Esophagus muscularis mucosa (tissue), 4 donors: ENCODE measurements at regions not wholly inside any gene's neighbourhood (a gene's known extent, or its start where the extent isn't known, plus 50 kb on each side); places are given as distances from the start of the nearest gene placed in this dataset.

Experiments
- DNase-seq: peaks from one replicate; pipeline ENCODE4 v3.0.0-alpha.2; 2017; ENCODE audit errors: extremely low spot score
- H3K27ac ChIP-seq, 4 donors: fragments of 200-600 bp; sonication (generic); replicated peaks in 1 of 4; 1 replicate in 3 of 4; 2 replicates in 1 of 4; pipeline ENCODE4 v1.5.1; 2016 to 2019; ENCODE audit warnings: mild to moderate bottlenecking in 1 of 4
- H3K27me3 ChIP-seq, 4 donors: fragments of 200-600 bp; sonication (generic); one replicate each; pipeline versions ENCODE4 v1.5.1 to v1.6.0; 2016 to 2019
- H3K36me3 ChIP-seq, 4 donors: fragments of 200-600 bp; sonication (generic); one replicate each; pipeline ENCODE4 v1.5.1; 2016 to 2019
- H3K4me1 ChIP-seq, 4 donors: fragments of 200-600 bp; sonication (generic); one replicate each; pipeline ENCODE4 v1.5.1; 2016 to 2019
- H3K4me3 ChIP-seq, 4 donors: fragments of 200-600 bp; sonication (generic); 1 replicate in 2 of 4; 2 replicates in 2 of 4; pipeline ENCODE4 v1.5.1; 2016 to 2019; ENCODE audit warnings: mild to moderate bottlenecking in 4 of 4, moderate library complexity in 1 of 4
- H3K9me3 ChIP-seq, 4 donors: fragments of 200-600 bp; sonication (generic); 1 replicate in 3 of 4; 2 replicates in 1 of 4; pipeline ENCODE4 v1.5.1; 2016 to 2019
- EP300 ChIP-seq: sonication (generic); formaldehyde crosslinking; IDR thresholded peaks from one replicate; pipeline ENCODE4 v1.6.1; 2017; ENCODE audit warnings: antibody characterized with exemption
- POLR2A ChIP-seq: fragments of 450-650 bp; IDR thresholded peaks from one replicate; pipeline ENCODE4 v1.6.1; 2017; ENCODE audit warnings: antibody characterized with exemption, moderate library complexity, mild to moderate bottlenecking, low read depth
- POLR2AphosphoS5 ChIP-seq, 2 donors: sonication (generic); formaldehyde crosslinking; IDR thresholded peaks; one replicate each; pipeline ENCODE4 v1.6.1; 2017; ENCODE audit warnings: antibody characterized with exemption in 2 of 2
- WGBS: methylation state at CpG from one replicate; pipeline ENCODE4 v1.1.5; 2018; 5-methylcytosine and 5-hydroxymethylcytosine counted together
- intact Hi-C: fragments of 100-400 bp; cut with DNase I; formaldehyde crosslinking; loops from one replicate; pipeline ENCODE4 v1.15.1; 2023
- TF ChIP-seq, protein P1 (sequence below), 3 experiments: fragments of 200-600 bp in 2 of 3; fragments of 450-650 bp in 1 of 3; sonication (generic) in 2 of 3; IDR thresholded peaks; one replicate each; pipeline ENCODE4 v1.5.1; 2017 to 2019; ENCODE audit warnings: antibody characterized with exemption in 3 of 3, mild to moderate bottlenecking in 2 of 3, moderate library complexity in 1 of 3

GRCh38 chr17:62163847-62164246, 98.8 kb upstream of the MED13 start:
- Histone ChIP-seq H3K4me3 (no peak overlapping the region), H3K36me3 (no peaks in the 10 kb centered on the region), H3K4me1 (no peaks in the 10 kb centered on the region), H3K27ac (no peak overlapping the region), H3K9me3 (no peaks in the 10 kb centered on the region), H3K27me3 (no peaks in the 10 kb centered on the region)
- WGBS = 82% methylated on average over 3 of the region's 3 CpGs
- intact Hi-C loops = no loop called here
- DNase-seq = no peak
- no peak for TF ChIP-seq EP300

DNA sequence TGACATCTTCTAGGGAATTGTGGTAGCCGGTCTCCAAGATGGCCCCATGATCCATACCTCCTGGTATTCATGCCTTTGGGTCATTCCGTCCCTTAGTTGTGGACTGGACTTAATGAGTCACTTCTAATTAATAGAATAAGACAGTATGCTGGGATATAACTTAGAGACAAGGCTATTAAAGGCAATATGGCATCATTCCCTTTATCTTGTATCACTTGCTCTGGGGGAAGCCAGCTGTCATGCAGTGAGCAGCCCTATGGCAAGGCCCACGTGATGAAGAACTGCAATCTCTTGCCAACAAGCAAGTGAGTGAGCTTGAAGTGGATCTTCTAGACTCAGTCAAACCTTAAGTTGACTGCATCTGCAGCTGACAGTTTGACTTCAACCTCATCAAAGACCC, 97.8 kb upstream of the MED13 start:
- H3K36me3 ChIP-seq = no peaks in the 10 kb centered on the region
- no peaks in the 10 kb centered on the region for H3K9me3 ChIP-seq
- intact Hi-C loops = no loop called here
- H3K27me3 ChIP-seq = no peaks in the 10 kb centered on the region
- no peak for DNase-seq
- no peaks in the 10 kb centered on the region for H3K4me1 ChIP-seq
- TF ChIP-seq POLR2A (no peak), POLR2AphosphoS5 (IDR thresholded peaks at IDR 0.05) (no peak), EP300 (no peak)
- TF ChIP-seq, protein P1, sequence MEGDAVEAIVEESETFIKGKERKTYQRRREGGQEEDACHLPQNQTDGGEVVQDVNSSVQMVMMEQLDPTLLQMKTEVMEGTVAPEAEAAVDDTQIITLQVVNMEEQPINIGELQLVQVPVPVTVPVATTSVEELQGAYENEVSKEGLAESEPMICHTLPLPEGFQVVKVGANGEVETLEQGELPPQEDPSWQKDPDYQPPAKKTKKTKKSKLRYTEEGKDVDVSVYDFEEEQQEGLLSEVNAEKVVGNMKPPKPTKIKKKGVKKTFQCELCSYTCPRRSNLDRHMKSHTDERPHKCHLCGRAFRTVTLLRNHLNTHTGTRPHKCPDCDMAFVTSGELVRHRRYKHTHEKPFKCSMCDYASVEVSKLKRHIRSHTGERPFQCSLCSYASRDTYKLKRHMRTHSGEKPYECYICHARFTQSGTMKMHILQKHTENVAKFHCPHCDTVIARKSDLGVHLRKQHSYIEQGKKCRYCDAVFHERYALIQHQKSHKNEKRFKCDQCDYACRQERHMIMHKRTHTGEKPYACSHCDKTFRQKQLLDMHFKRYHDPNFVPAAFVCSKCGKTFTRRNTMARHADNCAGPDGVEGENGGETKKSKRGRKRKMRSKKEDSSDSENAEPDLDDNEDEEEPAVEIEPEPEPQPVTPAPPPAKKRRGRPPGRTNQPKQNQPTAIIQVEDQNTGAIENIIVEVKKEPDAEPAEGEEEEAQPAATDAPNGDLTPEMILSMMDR (IDR thresholded peaks at IDR 0.05) = no peak
- no peak overlapping the region for H3K4me3 ChIP-seq
- no peak overlapping the region for H3K27ac ChIP-seq
- WGBS = 90% methylated on average over 3 of the region's 3 CpGs

DNA sequence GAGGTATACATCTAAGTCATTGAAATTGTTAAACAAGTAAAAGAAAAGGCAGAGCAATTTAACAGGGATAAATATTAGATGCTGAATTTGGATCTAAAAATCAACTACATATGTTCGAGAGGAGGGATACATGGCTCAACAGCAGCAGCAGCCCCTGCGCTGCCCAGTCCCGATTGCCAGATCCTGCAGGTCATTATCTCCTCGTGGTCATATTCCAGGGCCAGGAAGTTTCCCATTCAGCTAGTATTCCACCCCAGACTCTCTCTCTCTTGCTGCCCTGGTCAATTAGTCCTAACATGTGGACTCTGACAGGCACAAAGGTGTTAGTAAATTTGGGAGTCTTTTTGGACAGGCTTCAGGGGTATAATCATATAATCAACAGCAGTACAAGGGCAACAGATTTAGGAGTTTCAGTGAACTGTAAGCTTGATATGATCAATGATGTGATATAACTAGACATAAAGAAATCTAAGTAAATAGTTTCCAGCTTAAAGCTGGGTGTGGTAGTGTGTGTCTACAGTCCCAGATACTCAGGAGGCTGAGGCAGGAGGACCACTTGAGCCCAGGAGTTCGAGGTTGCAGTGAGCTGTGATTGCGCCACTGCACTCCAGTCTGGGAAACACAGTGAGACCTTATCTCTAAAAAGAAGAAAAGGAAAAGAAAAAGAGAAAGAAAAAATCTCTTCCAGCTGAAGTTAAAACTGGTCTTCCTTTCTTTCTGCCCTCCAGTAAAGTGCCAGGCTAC, 96.5 kb upstream of the MED13 start:
- H3K9me3 ChIP-seq = no peaks in the 10 kb centered on the region
- no peaks in the 10 kb centered on the region for H3K27me3 ChIP-seq
- H3K27ac ChIP-seq = no peak overlapping the region
- H3K4me1 ChIP-seq = no peaks in the 10 kb centered on the region
- intact Hi-C loops = no loop called here
- WGBS = 78% methylated on average over 6 of the region's 6 CpGs
- TF ChIP-seq, protein P1 (IDR thresholded peaks at IDR 0.05) = no peak
- H3K36me3 ChIP-seq = no peaks in the 10 kb centered on the region
- no peak overlapping the region for H3K4me3 ChIP-seq
- no peak for DNase-seq

DNA sequence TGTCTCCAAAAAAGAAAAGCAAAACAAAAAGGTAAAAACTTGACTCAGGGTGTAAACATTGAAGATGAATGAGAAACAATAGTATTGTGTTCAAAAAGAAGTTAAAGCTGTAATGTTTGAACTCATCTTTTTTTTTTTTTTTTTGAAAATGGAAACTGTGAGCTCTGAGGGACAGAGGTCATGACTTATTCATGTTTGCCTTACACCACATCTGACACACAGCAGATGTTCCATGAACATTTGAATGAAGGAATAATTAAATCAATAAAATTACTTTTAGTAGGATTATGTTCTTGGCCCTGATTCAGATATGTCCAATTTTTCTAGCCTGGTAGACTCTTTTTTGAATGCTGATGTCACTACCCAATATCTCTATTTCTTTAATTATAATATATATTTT, 95.7 kb upstream of the MED13 start:
- Histone ChIP-seq H3K27me3 (no peaks in the 10 kb centered on the region), H3K4me1 (no peaks in the 10 kb centered on the region), H3K9me3 (no peaks in the 10 kb centered on the region), H3K4me3 (no peak overlapping the region), H3K36me3 (no peaks in the 10 kb centered on the region), H3K27ac (no peak overlapping the region)
- intact Hi-C loops = no loop called here
- TF ChIP-seq, protein P1 (IDR thresholded peaks at IDR 0.05) = no peak
- TF ChIP-seq EP300 = no peak
- TF ChIP-seq POLR2A = no peak
- TF ChIP-seq POLR2AphosphoS5 (IDR thresholded peaks at IDR 0.05) = no peak
- DNase-seq = no peak

DNA sequence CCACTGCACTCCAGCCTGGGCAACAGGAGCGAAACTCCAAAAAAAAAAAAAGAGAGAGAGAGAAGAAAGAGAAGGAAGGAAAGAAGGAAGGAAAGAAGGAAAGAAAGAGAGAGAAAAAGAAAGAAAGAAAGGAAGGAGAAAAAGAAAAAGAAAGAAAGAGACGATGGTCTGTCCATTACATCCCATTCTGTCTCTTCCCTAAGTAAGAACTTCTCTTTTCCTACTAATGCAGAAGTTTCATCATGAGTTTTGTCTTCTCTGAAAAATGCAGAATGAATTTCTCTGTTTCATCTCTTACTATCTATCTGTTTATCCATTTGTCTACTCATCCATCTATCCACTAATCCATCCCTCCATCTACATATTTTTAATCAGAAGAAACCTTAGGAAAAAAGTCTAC, 94.9 kb upstream of the MED13 start:
- TF ChIP-seq EP300 (no peak), POLR2AphosphoS5 (IDR thresholded peaks at IDR 0.05) (no peak), POLR2A (no peak)
- TF ChIP-seq, protein P1 (IDR thresholded peaks at IDR 0.05) = no peak
- Histone ChIP-seq H3K27ac (no peak overlapping the region), H3K9me3 (no peaks in the 10 kb centered on the region), H3K4me1 (no peaks in the 10 kb centered on the region), H3K27me3 (no peaks in the 10 kb centered on the region), H3K4me3 (no peak overlapping the region), H3K36me3 (no peaks in the 10 kb centered on the region)
- intact Hi-C loops = no loop called here
- WGBS = 91% methylated on average over 2 of the region's 2 CpGs
- DNase-seq = no peak
